SK-N-SH (cell line): ENCODE measurements at regions not wholly inside any gene's neighbourhood (a gene's known extent, or its start where the extent isn't known, plus 50 kb on each side); places are given as distances from the start of the nearest gene placed in this dataset.

ENCODE experiments used
- CTCF ChIA-PET: fragments of 300-600, 350-600 bp; formaldehyde crosslinking; extraction: SDS; loops from one replicate; lab custom pipeline; 2021; lab: Yijun Ruan, JAX
- POLR2A ChIA-PET: fragments of 350-600 bp; sonication (Branson Sonifier 250); formaldehyde crosslinking; extraction: SDS; loops from one replicate; lab custom pipeline; 2020; ENCODE audit warnings: antibody characterized with exemption, inconsistent platforms; lab: Yijun Ruan, JAX
- DNase-seq: peaks from one replicate; pipeline ENCODE4 v3.0.0; 2012
- H2AFZ ChIP-seq: fragments of 200-600 bp; sonication (generic); 2 replicates; pipeline ENCODE4 v1.8.1; 2016; ENCODE audit warnings: antibody characterized with exemption, mild to moderate bottlenecking, low read depth
- H3F3A ChIP-seq: fragments of 200-600 bp; sonication (generic); replicated peaks from 2 replicates; pipeline ENCODE3; 2016; ENCODE audit warnings: antibody characterized with exemption, mild to moderate bottlenecking; ENCODE audit not compliant: insufficient read depth
- H3K27ac ChIP-seq, 2 experiments: fragments of 200-500 bp in 1 of 2; fragments of 200-600 bp in 1 of 2; sonication (Bioruptor generic) in 1 of 2; sonication (generic), shearing (Covaris generic) in 1 of 2; 2 replicates each; pipeline versions ENCODE4 v1.5.1 to v1.6.1; 2014 to 2016; ENCODE audit warnings: low read depth in 2 of 2, inconsistent platforms in 1 of 2, low read length in 1 of 2, mild to moderate bottlenecking in 1 of 2, mixed read lengths in 1 of 2
- H3K27me3 ChIP-seq: fragments of 200-600 bp; sonication (generic), shearing (Covaris generic); 2 replicates; pipeline ENCODE4 v1.6.1; 2016; ENCODE audit warnings: mixed run types; ENCODE audit not compliant: insufficient read depth
- H3K36me3 ChIP-seq, 2 experiments: fragments of 200-500 bp in 1 of 2; fragments of 200-600 bp in 1 of 2; sonication (Bioruptor generic) in 1 of 2; sonication (generic) in 1 of 2; replicated peaks in 1 of 2; 2 replicates each; pipeline versions ENCODE3 to v1.5.1; 2014 to 2016; ENCODE audit warnings: low read length in 1 of 2, mild to moderate bottlenecking in 1 of 2; ENCODE audit not compliant: insufficient read depth in 2 of 2, control insufficient read depth in 1 of 2
- H3K4me1 ChIP-seq, 2 experiments: fragments of 200-500 bp in 1 of 2; fragments of 200-600 bp in 1 of 2; sonication (Bioruptor generic) in 1 of 2; sonication (generic), shearing (Covaris generic) in 1 of 2; 2 replicates each; pipeline versions ENCODE4 v1.5.1 to v1.6.1; 2014 to 2016; ENCODE audit warnings: low read depth in 1 of 2, low read length in 1 of 2, mixed run types in 1 of 2; ENCODE audit not compliant: insufficient read depth in 2 of 2, control insufficient read depth in 1 of 2
- H3K4me2 ChIP-seq: fragments of 200-600 bp; sonication (generic), shearing (Covaris generic); 2 replicates; pipeline ENCODE4 v1.6.1; 2017; ENCODE audit warnings: mixed run types
- H3K4me3 ChIP-seq, 2 experiments: fragments of 200-500 bp in 1 of 2; fragments of 200-600 bp in 1 of 2; sonication (Bioruptor generic) in 1 of 2; sonication (generic), shearing (Covaris generic) in 1 of 2; 2 replicates each; pipeline versions ENCODE4 v1.5.1 to v1.8.1; 2014 to 2016; ENCODE audit warnings: low read depth in 2 of 2, inconsistent platforms in 1 of 2, low read length in 1 of 2, mild to moderate bottlenecking in 1 of 2, mixed read lengths in 1 of 2, moderate library complexity in 1 of 2
- H3K79me2 ChIP-seq: fragments of 200-600 bp; sonication (generic); 2 replicates; pipeline ENCODE4 v1.8.1; 2017; ENCODE audit warnings: mild to moderate bottlenecking; ENCODE audit not compliant: insufficient read depth
- H3K9ac ChIP-seq: fragments of 200-600 bp; sonication (generic); 2 replicates; pipeline ENCODE4 v1.6.1; 2017; ENCODE audit warnings: mixed run types
- H3K9me2 ChIP-seq: fragments of 200-600 bp; sonication (generic); 2 replicates; pipeline ENCODE4 v1.6.1; 2017; ENCODE audit warnings: mixed run types
- H3K9me3 ChIP-seq: fragments of 200-600 bp; sonication (generic); 2 replicates; pipeline ENCODE4 v1.6.1; 2017; ENCODE audit warnings: mixed run types, mild to moderate bottlenecking, moderate library complexity
- H4K20me1 ChIP-seq: fragments of 200-600 bp; sonication (generic); 2 replicates; pipeline ENCODE4 v1.6.1; 2017; ENCODE audit warnings: mild to moderate bottlenecking, mixed run types; ENCODE audit not compliant: insufficient read depth
- CHD2 ChIP-seq: fragments of 150-350 bp; IDR thresholded peaks from 2 replicates; pipeline ENCODE4 v1.6.1; 2018; ENCODE audit warnings: low read length; ENCODE audit not compliant: partially characterized antibody
- ELF1 ChIP-seq: IDR thresholded peaks from 2 replicates; pipeline ENCODE4 v1.4.0; 2012
- EP300 ChIP-seq, 2 experiments: IDR thresholded peaks; 2 replicates each; pipeline versions ENCODE4 v1.4.0 to v1.6.1; 2012; ENCODE audit warnings: borderline replicate concordance in 1 of 2, low read depth in 1 of 2, low read length in 1 of 2
- FOXJ3 ChIP-seq: sonication (generic); formaldehyde crosslinking; IDR thresholded peaks from 2 replicates; pipeline ENCODE4 v1.5.1; 2020; ENCODE audit warnings: mild to moderate bottlenecking, missing genetic modification reagents
- GATA2 ChIP-seq: sonication (generic); formaldehyde crosslinking; IDR thresholded peaks from 2 replicates; pipeline ENCODE4 v1.5.0; 2020; ENCODE audit warnings: mild to moderate bottlenecking, missing genetic modification reagents
- MEF2A ChIP-seq: IDR thresholded peaks from 2 replicates; pipeline ENCODE4 v1.4.0; 2012; ENCODE audit warnings: low read depth, borderline replicate concordance
- NFIC ChIP-seq: IDR thresholded peaks from 2 replicates; pipeline ENCODE4 v1.4.0; 2012; ENCODE audit warnings: borderline replicate concordance
- POLR2AphosphoS5 ChIP-seq: IDR thresholded peaks from 2 replicates; pipeline ENCODE4 v1.6.1; 2012; ENCODE audit warnings: low read depth, low read length
- RFX5 ChIP-seq: IDR thresholded peaks from 2 replicates; pipeline ENCODE4 v1.6.1; 2012; ENCODE audit warnings: mild to moderate bottlenecking, improper control_type of control experiment, low read length
- RXRA ChIP-seq: IDR thresholded peaks from 2 replicates; pipeline ENCODE4 v1.4.0; 2012; ENCODE audit warnings: low read depth, mild to moderate bottlenecking, borderline replicate concordance
- SIN3A ChIP-seq: IDR thresholded peaks from 2 replicates; pipeline ENCODE4 v1.6.1; 2012; ENCODE audit warnings: low read depth, mild to moderate bottlenecking, low read length, moderate library complexity, borderline replicate concordance
- SMC3 ChIP-seq: IDR thresholded peaks from 2 replicates; pipeline ENCODE4 v1.6.1; 2012; ENCODE audit warnings: low read depth, low read length, improper control_type of control experiment
- TCF12 ChIP-seq: IDR thresholded peaks from 2 replicates; pipeline ENCODE4 v1.4.0; 2012
- TEAD4 ChIP-seq: IDR thresholded peaks from 2 replicates; pipeline ENCODE4 v1.4.0; 2012; ENCODE audit warnings: mild to moderate bottlenecking, borderline replicate concordance; ENCODE audit not compliant: insufficient read depth
- WGBS: methylation state at CpG from one replicate; pipeline ENCODE4 v1.1.6; 2017; ENCODE audit warnings: low lambda C conversion rate; 5-methylcytosine and 5-hydroxymethylcytosine counted together
- TF ChIP-seq, protein P1 (sequence below): fragments of 150-350 bp; IDR thresholded peaks from 2 replicates; pipeline ENCODE4 v1.6.1; 2016; ENCODE audit warnings: mild to moderate bottlenecking, low read depth, low read length
- TF ChIP-seq, protein P2 (sequence below): fragments of 150-350 bp; IDR thresholded peaks from 2 replicates; pipeline ENCODE4 v1.6.1; 2017; ENCODE audit warnings: antibody characterized with exemption, low read length, low read depth, borderline replicate concordance
- TF ChIP-seq, protein P3 (sequence below): fragments of 200-600 bp; sonication (generic); IDR thresholded peaks from 2 replicates; pipeline ENCODE4 v1.6.1; 2017; ENCODE audit warnings: antibody characterized with exemption, mild to moderate bottlenecking, moderate library complexity
- TF ChIP-seq, protein P4 (sequence below): IDR thresholded peaks from 2 replicates; pipeline ENCODE4 v1.4.0; 2012; ENCODE audit warnings: low read depth, borderline replicate concordance

DNA sequence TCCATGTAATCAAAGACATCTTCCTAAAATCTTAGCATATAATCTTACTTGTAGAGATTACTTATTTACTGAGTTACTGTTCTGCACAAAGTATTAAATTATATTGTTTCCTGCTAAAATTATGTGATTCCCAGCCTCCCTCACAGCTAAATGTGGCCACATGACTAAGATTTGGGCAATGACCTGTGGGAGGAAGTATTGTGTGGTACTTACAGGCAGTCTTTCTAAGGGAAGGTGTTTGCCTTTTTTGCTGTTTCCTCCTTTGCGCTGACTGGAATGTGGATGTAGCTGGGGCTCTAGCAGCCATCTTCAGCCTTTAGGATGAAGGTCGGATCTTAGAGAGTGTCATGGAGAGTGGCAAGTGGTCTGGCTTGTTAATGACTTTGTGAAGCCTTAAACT, 146.3 kb upstream of the APCDD1 start:
- Histone ChIP-seq H3F3A (no peaks in the 10 kb centered on the region), H3K9me3 (no peaks in the 10 kb centered on the region), H3K9ac (no peak overlapping the region), H3K36me3 (no peaks in the 10 kb centered on the region), H3K27ac (no peak overlapping the region), H3K4me1 (no peaks in the 10 kb centered on the region), H3K9me2 (no peaks in the 10 kb centered on the region), H3K4me3 (no peak overlapping the region), H3K79me2 (no peaks in the 10 kb centered on the region), H3K4me2 (no peak overlapping the region), H3K27me3 (no peaks in the 10 kb centered on the region), H2AFZ (no peak overlapping the region), H4K20me1 (no peaks in the 10 kb centered on the region)
- no peak for TF ChIP-seq CHD2
- TF ChIP-seq, protein P1, sequence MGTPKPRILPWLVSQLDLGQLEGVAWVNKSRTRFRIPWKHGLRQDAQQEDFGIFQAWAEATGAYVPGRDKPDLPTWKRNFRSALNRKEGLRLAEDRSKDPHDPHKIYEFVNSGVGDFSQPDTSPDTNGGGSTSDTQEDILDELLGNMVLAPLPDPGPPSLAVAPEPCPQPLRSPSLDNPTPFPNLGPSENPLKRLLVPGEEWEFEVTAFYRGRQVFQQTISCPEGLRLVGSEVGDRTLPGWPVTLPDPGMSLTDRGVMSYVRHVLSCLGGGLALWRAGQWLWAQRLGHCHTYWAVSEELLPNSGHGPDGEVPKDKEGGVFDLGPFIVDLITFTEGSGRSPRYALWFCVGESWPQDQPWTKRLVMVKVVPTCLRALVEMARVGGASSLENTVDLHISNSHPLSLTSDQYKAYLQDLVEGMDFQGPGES = no peak
- TF ChIP-seq NFIC = no peak
- no peak for TF ChIP-seq TEAD4
- no peak for TF ChIP-seq GATA2 (CRISPR knock-in tag)
- TF ChIP-seq SIN3A = no peak
- TF ChIP-seq TCF12 = no peak
- no peak for TF ChIP-seq EP300 (IDR thresholded peaks at IDR 0.05; ENCODE audit: borderline replicate concordance in 1 of 2, low read depth in 1 of 2, low read length in 1 of 2)
- no peak for TF ChIP-seq MEF2A
- no peak for TF ChIP-seq POLR2AphosphoS5
- TF ChIP-seq, protein P2, sequence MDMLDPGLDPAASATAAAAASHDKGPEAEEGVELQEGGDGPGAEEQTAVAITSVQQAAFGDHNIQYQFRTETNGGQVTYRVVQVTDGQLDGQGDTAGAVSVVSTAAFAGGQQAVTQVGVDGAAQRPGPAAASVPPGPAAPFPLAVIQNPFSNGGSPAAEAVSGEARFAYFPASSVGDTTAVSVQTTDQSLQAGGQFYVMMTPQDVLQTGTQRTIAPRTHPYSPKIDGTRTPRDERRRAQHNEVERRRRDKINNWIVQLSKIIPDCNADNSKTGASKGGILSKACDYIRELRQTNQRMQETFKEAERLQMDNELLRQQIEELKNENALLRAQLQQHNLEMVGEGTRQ = no peak
- TF ChIP-seq ELF1 = no peak
- TF ChIP-seq SMC3 = no peak
- TF ChIP-seq, protein P3, sequence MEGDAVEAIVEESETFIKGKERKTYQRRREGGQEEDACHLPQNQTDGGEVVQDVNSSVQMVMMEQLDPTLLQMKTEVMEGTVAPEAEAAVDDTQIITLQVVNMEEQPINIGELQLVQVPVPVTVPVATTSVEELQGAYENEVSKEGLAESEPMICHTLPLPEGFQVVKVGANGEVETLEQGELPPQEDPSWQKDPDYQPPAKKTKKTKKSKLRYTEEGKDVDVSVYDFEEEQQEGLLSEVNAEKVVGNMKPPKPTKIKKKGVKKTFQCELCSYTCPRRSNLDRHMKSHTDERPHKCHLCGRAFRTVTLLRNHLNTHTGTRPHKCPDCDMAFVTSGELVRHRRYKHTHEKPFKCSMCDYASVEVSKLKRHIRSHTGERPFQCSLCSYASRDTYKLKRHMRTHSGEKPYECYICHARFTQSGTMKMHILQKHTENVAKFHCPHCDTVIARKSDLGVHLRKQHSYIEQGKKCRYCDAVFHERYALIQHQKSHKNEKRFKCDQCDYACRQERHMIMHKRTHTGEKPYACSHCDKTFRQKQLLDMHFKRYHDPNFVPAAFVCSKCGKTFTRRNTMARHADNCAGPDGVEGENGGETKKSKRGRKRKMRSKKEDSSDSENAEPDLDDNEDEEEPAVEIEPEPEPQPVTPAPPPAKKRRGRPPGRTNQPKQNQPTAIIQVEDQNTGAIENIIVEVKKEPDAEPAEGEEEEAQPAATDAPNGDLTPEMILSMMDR = no peak
- no peak for TF ChIP-seq FOXJ3 (CRISPR knock-in tag)
- TF ChIP-seq, protein P4, sequence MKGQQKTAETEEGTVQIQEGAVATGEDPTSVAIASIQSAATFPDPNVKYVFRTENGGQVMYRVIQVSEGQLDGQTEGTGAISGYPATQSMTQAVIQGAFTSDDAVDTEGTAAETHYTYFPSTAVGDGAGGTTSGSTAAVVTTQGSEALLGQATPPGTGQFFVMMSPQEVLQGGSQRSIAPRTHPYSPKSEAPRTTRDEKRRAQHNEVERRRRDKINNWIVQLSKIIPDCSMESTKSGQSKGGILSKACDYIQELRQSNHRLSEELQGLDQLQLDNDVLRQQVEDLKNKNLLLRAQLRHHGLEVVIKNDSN = no peak
- TF ChIP-seq RXRA = no peak
- TF ChIP-seq RFX5 = no peak
- CTCF ChIA-PET = no interaction called here
- 43% methylated on average over 2 of the region's 2 CpGs for WGBS
- DNase-seq = no peak
- POLR2A ChIA-PET = no interaction called here
